B cell (primary cell): ENCODE measurements at regions not wholly inside any gene's neighbourhood (a gene's known extent, or its start where the extent isn't known, plus 50 kb on each side); places are given as distances from the start of the nearest gene placed in this dataset.

Experiments used
- ATAC-seq: fragments of 200-7000 bp; cut with Tn5 transposase; one replicate; pipeline ENCODE4 v1.10.0; 2021; ENCODE audit warnings: low read depth, mild to moderate bottlenecking, moderate number of reproducible peaks, moderate library complexity
- CTCF ChIA-PET: fragments of 350-600 bp; sonication (Branson Sonifier 250); formaldehyde crosslinking; loops from one replicate; lab custom pipeline; 2021; ENCODE audit warnings: antibody characterized with exemption, inconsistent platforms; lab: Charles Lee
- POLR2A ChIA-PET: fragments of 350-600 bp; sonication (Branson Sonifier 250); formaldehyde crosslinking; loops from one replicate; lab custom pipeline; 2021; ENCODE audit warnings: antibody characterized with exemption; lab: Charles Lee
- DNase-seq: peaks from one replicate; pipeline ENCODE4 v3.0.0; 2013
- H2AFZ ChIP-seq: 2 replicates; pipeline ENCODE4 v1.6.1; 2012; ENCODE audit warnings: mild to moderate bottlenecking, low read depth, low read length; ENCODE audit not compliant: insufficient read depth, poor library complexity, severe bottlenecking
- H3K27ac ChIP-seq, 2 donors: 1 replicate in 1 of 2; 2 replicates in 1 of 2; pipeline ENCODE4 v1.5.1; 2012 to 2013; ENCODE audit warnings: low read length in 2 of 2, mild to moderate bottlenecking in 2 of 2, moderate library complexity in 1 of 2
- H3K27me3 ChIP-seq, 4 experiments: fragments of 200-600 bp in 1 of 4; sonication (generic) in 1 of 4; replicated peaks in 1 of 4; 1 replicate in 2 of 4; 2 replicates in 2 of 4; pipeline versions ENCODE4 v1.6.1 to v1.7.0; 2013 to 2016; ENCODE audit warnings: low read length in 3 of 4, mild to moderate bottlenecking in 2 of 4, mixed read lengths in 1 of 4, moderate library complexity in 1 of 4; ENCODE audit not compliant: insufficient read depth in 4 of 4, control insufficient read depth in 3 of 4; ENCODE audit errors: control extremely low read depth in 1 of 4
- H3K36me3 ChIP-seq, 2 experiments: replicated peaks in 1 of 2; 1 replicate in 1 of 2; 2 replicates in 1 of 2; pipeline versions ENCODE4 v1.6.1 to v1.7.1; 2013; ENCODE audit warnings: low read length in 1 of 2; ENCODE audit not compliant: insufficient read depth in 2 of 2, control insufficient read depth in 1 of 2; ENCODE audit errors: control extremely low read depth in 1 of 2, extremely low read depth in 1 of 2
- H3K4me1 ChIP-seq, 2 donors: fragments of 200-600 bp in 1 of 2; sonication (generic) in 1 of 2; 1 replicate in 1 of 2; 2 replicates in 1 of 2; pipeline versions ENCODE4 v1.5.1 to v1.6.1; 2013 to 2017; ENCODE audit warnings: low read length in 2 of 2; ENCODE audit not compliant: control insufficient read depth in 2 of 2, insufficient read depth in 2 of 2
- H3K4me2 ChIP-seq: replicated peaks from 2 replicates; pipeline ENCODE3; 2012; ENCODE audit warnings: mild to moderate bottlenecking, low read depth, low read length; ENCODE audit not compliant: poor library complexity, severe bottlenecking
- H3K4me3 ChIP-seq, 5 experiments: fragments of 200-600 bp in 1 of 5; sonication (generic) in 1 of 5; 1 replicate in 3 of 5; 2 replicates in 2 of 5; pipeline versions ENCODE4 v1.5.1 to v1.7.0; 2011 to 2016; ENCODE audit warnings: low read length in 4 of 5, mild to moderate bottlenecking in 4 of 5, low read depth in 2 of 5, control low read depth in 1 of 5, moderate library complexity in 1 of 5; ENCODE audit not compliant: insufficient read depth in 1 of 5; ENCODE audit errors: control extremely low read depth in 1 of 5, extremely low read depth in 1 of 5
- H3K79me2 ChIP-seq: fragments of 200-600 bp; sonication (generic); one replicate; pipeline ENCODE4 v1.6.0; 2016; ENCODE audit warnings: low read length; ENCODE audit not compliant: control insufficient read depth, insufficient read depth
- H3K9ac ChIP-seq: fragments of 200-600 bp; sonication (generic); 2 replicates; pipeline ENCODE4 v1.6.1; 2017; ENCODE audit warnings: mild to moderate bottlenecking, low read length, moderate library complexity
- H3K9me3 ChIP-seq, 3 donors: one replicate each; pipeline versions ENCODE4 v1.6.1 to v1.7.1; 2013; ENCODE audit warnings: low read length in 2 of 3; ENCODE audit not compliant: control insufficient read depth in 2 of 3, insufficient read depth in 1 of 3; ENCODE audit errors: control extremely low read depth in 1 of 3
- H4K20me1 ChIP-seq: 2 replicates; pipeline ENCODE4 v1.6.0; 2012; ENCODE audit warnings: mild to moderate bottlenecking, low read length; ENCODE audit not compliant: insufficient read depth, control insufficient read depth, poor library complexity, severe bottlenecking
- H3K27ac Mint-ChIP-seq: one replicate; pipeline ENCODE4 v1.8.0; 2021; ENCODE audit warnings: mixed read lengths
- H3K27me3 Mint-ChIP-seq: one replicate; pipeline ENCODE4 v1.8.0; 2021; ENCODE audit warnings: mixed read lengths
- H3K4me1 Mint-ChIP-seq: one replicate; pipeline ENCODE4 v1.8.0; 2021; ENCODE audit warnings: mixed read lengths
- H3K4me3 Mint-ChIP-seq: one replicate; pipeline ENCODE4 v1.8.0; 2021; ENCODE audit warnings: mixed read lengths
- H3K9me3 Mint-ChIP-seq: one replicate; pipeline ENCODE4 v1.8.0; 2022; ENCODE audit warnings: mixed read lengths; ENCODE audit not compliant: insufficient read depth
- EZH2 ChIP-seq: IDR thresholded peaks from 2 replicates; pipeline ENCODE4 v1.6.1; 2012; ENCODE audit warnings: borderline replicate concordance, low read depth, mild to moderate bottlenecking, moderate library complexity, low read length; ENCODE audit not compliant: insufficient read depth, poor library complexity, severe bottlenecking
- WGBS: methylation state at CpG from one replicate; pipeline ENCODE4 v1.1.5; 2013; ENCODE audit warnings: missing lambda C conversion rate; ENCODE audit not compliant: insufficient coverage; 5-methylcytosine and 5-hydroxymethylcytosine counted together
- intact Hi-C: fragments of 100-400 bp; cut with micrococcal nuclease; formaldehyde crosslinking; loops from one replicate; pipeline ENCODE4 v1.10.0; 2022
- TF ChIP-seq, protein P1 (sequence below): fragments of 200-600 bp; IDR thresholded peaks from one replicate; pipeline ENCODE4 v1.8.0; 2022; ENCODE audit warnings: antibody characterized with exemption, mild to moderate bottlenecking

DNA sequence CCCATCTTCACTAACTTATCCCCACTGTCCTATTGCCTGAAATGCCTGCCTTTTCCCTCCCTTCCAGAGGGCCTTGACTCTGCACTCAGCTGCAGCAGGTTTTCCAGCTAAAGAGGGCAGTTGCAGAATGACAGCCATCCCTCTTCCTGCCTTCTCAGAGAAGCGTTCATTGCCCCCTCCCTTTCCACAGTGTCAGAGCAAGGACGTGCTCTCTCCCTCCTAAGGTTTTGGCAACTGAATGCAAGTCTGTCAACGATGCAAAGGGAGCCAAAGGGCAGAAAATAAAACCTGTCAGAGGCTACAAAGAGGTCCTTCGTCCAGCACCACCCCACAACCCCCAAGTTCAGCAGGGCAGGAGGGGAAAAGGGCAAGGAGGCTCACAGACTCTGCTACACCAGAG is 230.1 kb upstream of the THBS1 start:
- intact Hi-C loops, result no loop called here
- H3K9me3 ChIP-seq, result no peaks in the 10 kb centered on the region

DNA sequence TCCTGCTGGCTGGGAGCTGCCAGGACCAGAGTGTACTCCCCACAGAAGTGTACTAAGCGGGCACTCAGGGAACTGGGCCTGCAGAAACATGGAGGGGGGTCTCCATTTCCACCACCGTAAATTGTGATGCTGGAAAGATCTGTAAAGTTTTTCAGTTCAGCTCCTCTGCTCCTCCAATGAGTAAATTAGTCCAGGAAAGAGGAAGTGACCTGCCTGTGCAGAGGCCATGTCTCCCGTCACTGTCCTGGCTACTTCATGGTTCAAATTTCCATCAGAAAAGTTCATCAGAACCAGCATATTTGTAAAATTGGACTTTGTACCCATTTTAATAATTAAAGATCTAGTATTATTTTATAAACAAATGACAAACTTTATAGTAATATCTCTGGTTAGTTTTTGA is 226.7 kb upstream of the THBS1 start:
- no peak for ATAC-seq
- Mint-ChIP-seq H3K27ac (no peak overlapping the region), H3K4me3 (no peak overlapping the region), H3K4me1 (no peaks in the 10 kb centered on the region), H3K9me3 (no peaks in the 10 kb centered on the region), H3K27me3 (no peaks in the 10 kb centered on the region)
- Histone ChIP-seq H3K9me3 (no peaks in the 10 kb centered on the region), H3K27ac (no peak overlapping the region), H2AFZ (no peak overlapping the region), H3K9ac (no peak overlapping the region), H3K79me2 (no peaks in the 10 kb centered on the region), H3K4me2 (no peak overlapping the region), H3K27me3 (no peaks in the 10 kb centered on the region), H3K4me3 (no peak overlapping the region), H3K36me3 (no peaks in the 10 kb centered on the region), H3K4me1 (no peaks in the 10 kb centered on the region), H4K20me1 (no peaks in the 10 kb centered on the region)
- ChIA-PET POLR2A (no interaction called here), CTCF (no interaction called here)
- no CpG with 5 or more reads among the region's 3 CpGs for WGBS
- TF ChIP-seq, protein P1, sequence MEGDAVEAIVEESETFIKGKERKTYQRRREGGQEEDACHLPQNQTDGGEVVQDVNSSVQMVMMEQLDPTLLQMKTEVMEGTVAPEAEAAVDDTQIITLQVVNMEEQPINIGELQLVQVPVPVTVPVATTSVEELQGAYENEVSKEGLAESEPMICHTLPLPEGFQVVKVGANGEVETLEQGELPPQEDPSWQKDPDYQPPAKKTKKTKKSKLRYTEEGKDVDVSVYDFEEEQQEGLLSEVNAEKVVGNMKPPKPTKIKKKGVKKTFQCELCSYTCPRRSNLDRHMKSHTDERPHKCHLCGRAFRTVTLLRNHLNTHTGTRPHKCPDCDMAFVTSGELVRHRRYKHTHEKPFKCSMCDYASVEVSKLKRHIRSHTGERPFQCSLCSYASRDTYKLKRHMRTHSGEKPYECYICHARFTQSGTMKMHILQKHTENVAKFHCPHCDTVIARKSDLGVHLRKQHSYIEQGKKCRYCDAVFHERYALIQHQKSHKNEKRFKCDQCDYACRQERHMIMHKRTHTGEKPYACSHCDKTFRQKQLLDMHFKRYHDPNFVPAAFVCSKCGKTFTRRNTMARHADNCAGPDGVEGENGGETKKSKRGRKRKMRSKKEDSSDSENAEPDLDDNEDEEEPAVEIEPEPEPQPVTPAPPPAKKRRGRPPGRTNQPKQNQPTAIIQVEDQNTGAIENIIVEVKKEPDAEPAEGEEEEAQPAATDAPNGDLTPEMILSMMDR, result no peak
- no peak for TF ChIP-seq EZH2
- DNase-seq, result no peak
- intact Hi-C loops, result no loop called here

More for the DNA sequence above, 230.1 kb upstream of the THBS1 start:
- POLR2A ChIA-PET, result no interaction called here
- no peaks in the 10 kb centered on the region for H3K27me3 ChIP-seq
- ATAC-seq, result no peak
- Mint-ChIP-seq H3K4me3 (no peak overlapping the region), H3K4me1 (no peaks in the 10 kb centered on the region), H3K9me3 (no peaks in the 10 kb centered on the region), H3K27ac (no peak overlapping the region), H3K27me3 (no peaks in the 10 kb centered on the region)
- no peaks in the 10 kb centered on the region for H4K20me1 ChIP-seq
- no peak overlapping the region for H3K9ac ChIP-seq
- 66% methylated on average over 4 of the region's 4 CpGs for WGBS
- H2AFZ ChIP-seq, result no peak overlapping the region
- CTCF ChIA-PET, result no interaction called here
- no peaks in the 10 kb centered on the region for H3K79me2 ChIP-seq
- DNase-seq, result no peak
- TF ChIP-seq, protein P1, result no peak
- TF ChIP-seq EZH2, result no peak
- H3K4me3 ChIP-seq, result no peak overlapping the region
- no peak overlapping the region for H3K27ac ChIP-seq
- H3K4me2 ChIP-seq, result no peak overlapping the region
- H3K36me3 ChIP-seq, result no peaks in the 10 kb centered on the region
- no peaks in the 10 kb centered on the region for H3K4me1 ChIP-seq
